Keratinocyte (primary cell): ENCODE measurements at regions not wholly inside any gene's neighbourhood (a gene's known extent, or its start where the extent isn't known, plus 50 kb on each side); places are given as distances from the start of the nearest gene placed in this dataset.
"Not testable (repeated sequence)": the region's sequence is repeated elsewhere in the genome, so short reads cannot be mapped to it uniquely, and the experiment has no call there.

ENCODE experiments used
- DNase-seq: peaks from one replicate; pipeline ENCODE4 v3.0.0-alpha.2; 2011; ENCODE audit warnings: low read depth, missing footprints, low spot score
- FAIRE-seq: peaks from 2 replicates; lab custom pipeline; 2011; peaks lifted over from hg19 to GRCh38; lab: Jason Lieb, UNC
- H2AFZ ChIP-seq: 2 replicates; pipeline ENCODE4 v1.6.0; 2012; ENCODE audit warnings: low read length, control low read depth, inconsistent platforms; ENCODE audit not compliant: control insufficient read depth
- H3K27ac ChIP-seq: 2 replicates; pipeline ENCODE4 v1.5.1; 2011; ENCODE audit warnings: low read length; ENCODE audit not compliant: control insufficient read depth, insufficient read depth
- H3K27me3 ChIP-seq: 3 replicates; pipeline ENCODE4 v1.6.0; 2011; ENCODE audit warnings: low read length; ENCODE audit not compliant: control insufficient read depth, insufficient read depth; ENCODE audit errors: extremely low read depth
- H3K36me3 ChIP-seq, 2 experiments: 2 replicates in 1 of 2; 3 replicates in 1 of 2; pipeline ENCODE4 v1.5.1; 2011; ENCODE audit warnings: low read length in 2 of 2, mild to moderate bottlenecking in 1 of 2; ENCODE audit not compliant: control insufficient read depth in 2 of 2, insufficient read depth in 2 of 2; ENCODE audit errors: extremely low read depth in 1 of 2
- H3K4me1 ChIP-seq: 3 replicates; pipeline ENCODE4 v1.5.1; 2011; ENCODE audit warnings: low read length; ENCODE audit not compliant: control insufficient read depth, insufficient read depth; ENCODE audit errors: extremely low read depth
- H3K4me2 ChIP-seq: 3 replicates; pipeline ENCODE4 v1.6.0; 2011; ENCODE audit warnings: low read depth, low read length; ENCODE audit not compliant: control insufficient read depth, insufficient read depth; ENCODE audit errors: extremely low read depth
- H3K4me3 ChIP-seq, 3 experiments: fragments of 200-600 bp in 1 of 3; sonication (generic) in 1 of 3; 2 replicates in 2 of 3; 3 replicates in 1 of 3; pipeline ENCODE4 v1.5.1; 2011 to 2016; ENCODE audit warnings: low read length in 3 of 3, mild to moderate bottlenecking in 3 of 3, control low read depth in 2 of 3, inconsistent platforms in 1 of 3, low read depth in 1 of 3, mixed read lengths in 1 of 3, mixed run types in 1 of 3, moderate library complexity in 1 of 3; ENCODE audit not compliant: control insufficient read depth in 2 of 3, insufficient read depth in 2 of 3; ENCODE audit errors: extremely low read depth in 1 of 3
- H3K79me2 ChIP-seq: 2 replicates; pipeline ENCODE4 v1.6.0; 2012; ENCODE audit warnings: low read length; ENCODE audit not compliant: control insufficient read depth, insufficient read depth
- H3K9ac ChIP-seq: 3 replicates; pipeline ENCODE4 v1.6.0; 2011; ENCODE audit warnings: low read length; ENCODE audit not compliant: control insufficient read depth, insufficient read depth; ENCODE audit errors: extremely low read depth
- H3K9me1 ChIP-seq: 3 replicates; pipeline ENCODE4 v1.6.0; 2011; ENCODE audit warnings: low read length; ENCODE audit not compliant: control insufficient read depth, insufficient read depth; ENCODE audit errors: extremely low read depth
- H3K9me3 ChIP-seq: 2 replicates; pipeline ENCODE4 v1.5.1; 2012; ENCODE audit warnings: low read depth, low read length; ENCODE audit not compliant: control insufficient read depth
- H4K20me1 ChIP-seq: 3 replicates; pipeline ENCODE4 v1.6.0; 2011; ENCODE audit warnings: low read length; ENCODE audit not compliant: control insufficient read depth, insufficient read depth; ENCODE audit errors: extremely low read depth
- dilution Hi-C: fragments of 300-500 bp; cut with MboI; formaldehyde crosslinking; loops from one replicate; pipeline ENCODE4 v1.7.0; 2020; ENCODE audit warnings: low sequenced_read_pairs; ENCODE audit not compliant: extremely low pct_ligation_motif_present

GRCh38 chr21:6140467-6141137 lies 4380.8 kb upstream of the TPTE start:
- dilution Hi-C loops, FAIRE-seq, H3K36me3 ChIP-seq, H3K9me3 ChIP-seq, H3K27ac ChIP-seq, H3K9ac ChIP-seq, H4K20me1 ChIP-seq, H3K4me3 ChIP-seq, H3K4me2 ChIP-seq, H3K79me2 ChIP-seq, H3K4me1 ChIP-seq, H2AFZ ChIP-seq, H3K9me1 ChIP-seq, DNase-seq, H3K27me3 ChIP-seq: not testable (repeated sequence)

DNA sequence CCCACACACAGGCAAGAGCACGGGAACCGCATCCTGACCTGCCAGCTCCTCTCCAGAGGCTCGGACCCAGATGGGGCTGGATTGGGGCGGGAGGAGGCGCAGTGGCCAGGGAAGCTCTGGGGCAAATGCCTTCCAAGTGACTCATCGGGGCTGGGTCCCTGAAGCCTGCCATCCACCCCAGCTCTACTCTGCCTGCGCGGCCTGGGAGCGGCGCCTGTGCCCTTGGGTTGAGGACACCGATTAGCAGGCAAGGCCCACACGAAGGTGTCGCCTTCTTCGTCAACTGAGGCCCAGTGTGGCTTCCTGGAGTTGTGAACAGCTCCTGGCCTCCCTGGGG lies 4380.3 kb upstream of the TPTE start:
- H4K20me1 ChIP-seq, H3K9ac ChIP-seq, H3K4me3 ChIP-seq, H3K27ac ChIP-seq, H3K9me3 ChIP-seq, H2AFZ ChIP-seq, dilution Hi-C loops, DNase-seq, H3K36me3 ChIP-seq, H3K9me1 ChIP-seq, FAIRE-seq, H3K4me1 ChIP-seq, H3K79me2 ChIP-seq, H3K4me2 ChIP-seq, H3K27me3 ChIP-seq: not testable (repeated sequence)

DNA sequence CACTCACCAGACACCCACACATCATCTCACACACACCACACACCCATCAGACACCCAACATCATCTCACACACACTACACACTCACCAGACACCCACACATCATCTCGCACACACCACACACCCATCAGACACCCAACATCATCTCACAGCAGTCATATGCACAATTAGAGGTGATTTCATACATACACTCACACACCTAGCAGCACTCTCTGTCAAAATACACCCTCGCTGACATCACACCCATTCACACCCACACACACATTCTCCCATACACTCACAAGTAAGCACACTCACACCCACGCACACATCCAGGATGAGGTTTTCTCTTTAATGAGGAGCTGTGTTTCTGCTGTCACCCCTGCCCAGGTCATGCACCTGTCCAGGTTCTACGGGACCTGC lies 4368.2 kb upstream of the TPTE start:
- H2AFZ ChIP-seq, FAIRE-seq, H3K27me3 ChIP-seq, H3K36me3 ChIP-seq, H4K20me1 ChIP-seq, H3K9ac ChIP-seq, DNase-seq, dilution Hi-C loops, H3K9me1 ChIP-seq, H3K4me2 ChIP-seq, H3K4me3 ChIP-seq, H3K4me1 ChIP-seq, H3K27ac ChIP-seq, H3K79me2 ChIP-seq, H3K9me3 ChIP-seq: not testable (repeated sequence)

- H3K9me1 ChIP-seq, H3K4me2 ChIP-seq, H3K4me3 ChIP-seq, H3K36me3 ChIP-seq, H3K9ac ChIP-seq, H3K79me2 ChIP-seq, H3K4me1 ChIP-seq, DNase-seq, H3K9me3 ChIP-seq, dilution Hi-C loops, H2AFZ ChIP-seq, FAIRE-seq, H4K20me1 ChIP-seq, H3K27ac ChIP-seq, H3K27me3 ChIP-seq: not testable (repeated sequence)
Observed at GRCh38 chr21:6154524-6155320, 4366.7 kb upstream of the TPTE start.
